Left hindlimb (tissue), 1 donor: ENCODE measurements at regions not wholly inside any gene's neighbourhood (a gene's known extent, or its start where the extent isn't known, plus 50 kb on each side); places are given as distances from the start of the nearest gene placed in this dataset.
"Not testable (repeated sequence)": the region's sequence is repeated elsewhere in the genome, so short reads cannot be mapped to it uniquely, and the experiment has no call there.

Source experiments
- DNase-seq: peaks from one replicate; pipeline ENCODE4 v3.0.0-alpha.2; 2018

GRCh38 chr10:28186887-28187578 lies 115.8 kb downstream of the MPP7 start:
- no peak for DNase-seq

- no peak for DNase-seq
Observed at GRCh38 chr10:28186461-28186860, 116.4 kb downstream of the MPP7 start.

- DNase-seq, result no peak
Observed at GRCh38 chr10:28184810-28185209, 118.1 kb downstream of the MPP7 start.

GRCh38 chr10:28181478-28182096 lies 121.3 kb downstream of the MPP7 start:
- DNase-seq, result no peak

- DNase-seq, result no peak
Observed at GRCh38 chr10:28180654-28181053, 122.2 kb downstream of the MPP7 start.

- DNase-seq, result no peak
Observed at GRCh38 chr10:28179743-28180099, 123.1 kb downstream of the MPP7 start.

GRCh38 chr10:28179006-28179742 lies 123.7 kb downstream of the MPP7 start:
- no peak for DNase-seq

GRCh38 chr10:28177944-28178637 lies 124.8 kb downstream of the MPP7 start:
- DNase-seq, result no peak

- not testable (repeated sequence) for DNase-seq
Observed at GRCh38 chr10:28176498-28176897, 126.4 kb downstream of the MPP7 start.

GRCh38 chr10:28172223-28172610 lies 130.6 kb downstream of the MPP7 start:
- no peak for DNase-seq

GRCh38 chr10:28171468-28172222 lies 131.2 kb downstream of the MPP7 start:
- peak; percentile 34 for DNase-seq

GRCh38 chr10:28169525-28169924 lies 133.3 kb downstream of the MPP7 start:
- no peak for DNase-seq

GRCh38 chr10:28160866-28161405 lies 141.9 kb downstream of the MPP7 start:
- no peak for DNase-seq

GRCh38 chr10:28157379-28157778 lies 145.5 kb downstream of the MPP7 start:
- no peak for DNase-seq

GRCh38 chr10:28155726-28156125 lies 147.1 kb downstream of the MPP7 start:
- DNase-seq, result no peak

GRCh38 chr10:28151636-28152035 lies 151.2 kb downstream of the MPP7 start:
- no peak for DNase-seq

- DNase-seq, result no peak
Observed at GRCh38 chr10:28149746-28150145, 150.9 kb upstream of the ODAD2 start.

GRCh38 chr10:28147706-28148105 lies 148.8 kb upstream of the ODAD2 start:
- no peak for DNase-seq

- DNase-seq, result no peak
Observed at GRCh38 chr10:28139138-28139537, 140.3 kb upstream of the ODAD2 start.

GRCh38 chr10:28137907-28138880 lies 139.3 kb upstream of the ODAD2 start:
- DNase-seq, result no peak

GRCh38 chr10:28135258-28135657 lies 136.4 kb upstream of the ODAD2 start:
- no peak for DNase-seq
